Esophagus (tissue), 2 donors: ENCODE measurements at regions not wholly inside any gene's neighbourhood (a gene's known extent, or its start where the extent isn't known, plus 50 kb on each side); places are given as distances from the start of the nearest gene placed in this dataset.

Source experiments
- H3K27ac ChIP-seq, 2 donors: one replicate each; pipeline ENCODE4 v1.5.1; 2013; ENCODE audit warnings: low read depth in 2 of 2, mild to moderate bottlenecking in 2 of 2, inconsistent platforms in 1 of 2, low read length in 1 of 2, moderate library complexity in 1 of 2
- H3K27me3 ChIP-seq, 2 donors: one replicate each; pipeline ENCODE4 v1.6.1; 2013; ENCODE audit warnings: low read length in 2 of 2, control low read depth in 1 of 2, mild to moderate bottlenecking in 1 of 2; ENCODE audit not compliant: insufficient read depth in 2 of 2, control insufficient read depth in 1 of 2
- H3K36me3 ChIP-seq, 2 donors: one replicate each; pipeline ENCODE4 v1.6.1; 2013; ENCODE audit warnings: low read length in 1 of 2; ENCODE audit not compliant: control insufficient read depth in 2 of 2, insufficient read depth in 2 of 2
- H3K4me1 ChIP-seq, 2 donors: one replicate each; pipeline ENCODE4 v1.6.1; 2013; ENCODE audit warnings: low read length in 1 of 2; ENCODE audit not compliant: control insufficient read depth in 2 of 2, insufficient read depth in 2 of 2
- H3K4me3 ChIP-seq, 2 donors: one replicate each; pipeline ENCODE4 v1.5.1; 2013; ENCODE audit warnings: low read length in 2 of 2, mild to moderate bottlenecking in 2 of 2, low read depth in 1 of 2, moderate library complexity in 1 of 2
- H3K9me3 ChIP-seq, 2 donors: one replicate each; pipeline ENCODE4 v1.6.1; 2013; ENCODE audit warnings: mild to moderate bottlenecking in 2 of 2, low read depth in 1 of 2, low read length in 1 of 2, moderate library complexity in 1 of 2; ENCODE audit not compliant: control insufficient read depth in 2 of 2, insufficient read depth in 1 of 2
- WGBS, 2 donors: extraction: QIAGEN DNeasy Blood & Tissue Kit; methylation state at CpG; one replicate each; pipeline ENCODE4 v1.1.7; 2013; 5-methylcytosine and 5-hydroxymethylcytosine counted together
- donor health status: healthy with polysubstance abuse.
- donor health status: Bipolar disorder and iron deficiency.

DNA sequence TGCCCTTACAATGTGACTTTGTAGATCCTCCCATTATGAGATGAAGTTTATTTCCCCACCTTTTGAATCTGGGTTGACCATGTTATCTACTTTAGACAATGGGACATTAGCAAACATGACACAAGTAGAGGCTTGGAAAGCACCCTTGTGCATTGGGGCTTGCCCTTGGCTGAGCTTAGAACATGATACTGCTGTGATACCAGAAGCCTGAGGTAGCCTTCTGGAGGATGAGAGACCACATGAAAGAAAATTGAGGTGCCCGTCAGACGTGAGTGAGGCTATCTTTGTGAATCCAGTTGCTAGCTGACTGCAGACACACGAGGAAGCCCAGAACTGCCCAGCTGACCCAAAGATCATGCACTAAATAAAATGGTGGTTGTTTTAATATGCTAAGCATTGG is 341.2 kb downstream of the CYP26B1 start:
- Histone ChIP-seq H3K36me3 (no peaks in the 10 kb centered on the region), H3K27me3 (no peaks in the 10 kb centered on the region), H3K27ac (no peak overlapping the region), H3K4me1 (peaks cover 0 to 2% of the 10 kb centered on the region in 2 donors), H3K9me3 (no peaks in the 10 kb centered on the region), H3K4me3 (no peak overlapping the region)
- WGBS, 2 donors: 91 to 92% methylated on average over 3 of the region's 3 CpGs

DNA sequence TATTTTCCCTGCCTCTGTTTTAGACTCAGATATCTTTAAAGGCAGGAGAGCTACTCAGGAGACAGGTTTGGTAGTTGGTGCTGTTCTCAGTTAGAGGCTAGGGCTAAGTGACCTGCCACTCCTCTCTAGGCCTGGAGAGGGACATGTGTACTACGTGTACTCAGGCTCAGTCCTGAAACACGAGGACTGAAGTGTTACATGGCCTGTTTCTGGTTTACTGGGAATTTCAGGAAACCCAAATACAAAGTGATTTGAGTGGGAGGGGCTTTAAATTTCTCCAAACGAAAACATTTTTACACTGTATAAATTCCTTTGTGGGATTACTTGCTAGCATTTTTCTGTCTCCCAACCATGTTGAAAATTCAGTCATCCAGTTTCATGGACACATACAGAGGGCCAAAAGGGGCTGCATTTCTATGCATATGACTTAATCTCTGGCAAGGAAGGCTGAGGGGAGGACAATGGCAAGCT is 343.3 kb downstream of the CYP26B1 start:
- H3K9me3 ChIP-seq: no peaks in the 10 kb centered on the region
- no peaks in the 10 kb centered on the region for H3K36me3 ChIP-seq
- no peaks in the 10 kb centered on the region for H3K27me3 ChIP-seq
- no peak overlapping the region for H3K27ac ChIP-seq
- H3K4me3 ChIP-seq: no peak overlapping the region
- 56 to 61% methylated on average over 3 of the region's 3 CpGs for WGBS, 2 donors
- peaks cover 0 to 2% of the 10 kb centered on the region in 2 donors for H3K4me1 ChIP-seq

DNA sequence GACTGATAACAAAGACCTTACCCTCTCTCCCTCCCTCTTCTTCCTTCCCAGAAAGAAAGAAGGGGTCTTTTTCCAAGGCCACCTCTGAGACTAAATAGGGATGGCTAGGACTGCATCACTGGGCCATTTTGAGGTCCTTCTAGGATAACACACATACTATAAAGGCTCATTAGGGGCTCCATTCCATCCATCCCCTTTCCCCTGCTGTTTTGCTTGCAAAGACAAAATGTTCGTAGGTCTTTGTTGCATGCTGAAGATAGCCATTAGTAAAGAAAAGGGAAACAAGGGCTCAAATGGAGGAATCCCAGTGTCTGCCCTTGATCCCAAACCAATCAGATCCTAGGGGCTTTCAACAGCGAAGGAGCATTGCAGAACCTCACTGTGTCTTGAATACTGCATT is 344.3 kb downstream of the CYP26B1 start:
- WGBS, 2 donors: 82 to 88% methylated on average over 2 of the region's 2 CpGs
- Histone ChIP-seq H3K27ac (no peak overlapping the region), H3K4me1 (peaks cover 0 to 2% of the 10 kb centered on the region in 2 donors), H3K36me3 (no peaks in the 10 kb centered on the region), H3K9me3 (no peaks in the 10 kb centered on the region), H3K4me3 (no peak overlapping the region), H3K27me3 (no peaks in the 10 kb centered on the region)

DNA sequence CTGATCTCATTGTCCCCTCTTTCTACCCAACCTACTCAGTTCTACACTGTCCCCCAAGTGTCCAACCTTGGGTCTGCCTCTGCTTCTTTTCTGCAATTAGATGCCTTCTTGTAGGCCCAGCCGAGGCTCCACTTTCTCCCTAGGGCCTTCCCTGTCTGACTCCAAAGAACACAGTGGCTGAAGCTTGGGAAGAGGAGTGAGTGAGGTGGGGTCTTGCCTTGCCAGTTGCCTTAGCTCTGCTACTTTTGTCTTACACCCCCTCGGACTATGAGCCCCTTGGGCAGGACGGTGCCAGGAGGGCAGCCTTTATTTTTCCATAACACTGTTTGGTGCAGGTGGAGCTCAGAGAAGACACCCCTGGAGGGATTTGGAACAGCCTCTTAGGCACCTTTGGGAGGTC is 345.1 kb downstream of the CYP26B1 start:
- Histone ChIP-seq H3K9me3 (no peaks in the 10 kb centered on the region), H3K4me1 (peaks cover 0 to 2% of the 10 kb centered on the region in 2 donors)
- WGBS, 2 donors: 91% methylated on average over 3 of the region's 3 CpGs

DNA sequence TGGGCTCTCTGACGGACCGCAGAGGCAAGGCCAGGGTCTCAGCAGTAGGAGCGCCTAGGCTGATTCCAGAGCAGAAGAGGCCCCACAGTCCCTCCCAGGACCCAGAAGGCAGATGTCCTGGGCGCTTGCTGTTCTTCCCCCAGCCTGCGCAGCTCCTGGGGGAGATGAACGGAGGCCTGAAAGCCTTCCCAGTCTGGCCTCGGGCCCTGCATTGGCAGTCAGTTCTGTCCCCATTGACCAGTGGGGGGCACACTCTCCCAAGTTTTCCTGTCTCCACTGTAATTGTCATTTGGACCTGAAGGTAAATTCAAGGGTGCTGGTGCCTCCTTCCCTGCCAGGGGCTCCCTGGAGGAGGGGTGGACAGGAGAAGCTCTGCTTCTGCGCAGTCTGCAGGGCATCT is 345.7 kb downstream of the CYP26B1 start:
- Histone ChIP-seq H3K36me3 (no peaks in the 10 kb centered on the region), H3K9me3 (no peaks in the 10 kb centered on the region), H3K4me3 (no peak overlapping the region), H3K27ac (no peak overlapping the region), H3K27me3 (no peaks in the 10 kb centered on the region), H3K4me1 (peaks cover 0 to 2% of the 10 kb centered on the region in 2 donors)
- WGBS, 2 donors: 70 to 73% methylated on average over 8 of the region's 8 CpGs

More for the DNA sequence above, 345.1 kb downstream of the CYP26B1 start:
- Histone ChIP-seq H3K27ac (no peak overlapping the region), H3K4me3 (no peak overlapping the region), H3K27me3 (no peaks in the 10 kb centered on the region), H3K36me3 (no peaks in the 10 kb centered on the region)

DNA sequence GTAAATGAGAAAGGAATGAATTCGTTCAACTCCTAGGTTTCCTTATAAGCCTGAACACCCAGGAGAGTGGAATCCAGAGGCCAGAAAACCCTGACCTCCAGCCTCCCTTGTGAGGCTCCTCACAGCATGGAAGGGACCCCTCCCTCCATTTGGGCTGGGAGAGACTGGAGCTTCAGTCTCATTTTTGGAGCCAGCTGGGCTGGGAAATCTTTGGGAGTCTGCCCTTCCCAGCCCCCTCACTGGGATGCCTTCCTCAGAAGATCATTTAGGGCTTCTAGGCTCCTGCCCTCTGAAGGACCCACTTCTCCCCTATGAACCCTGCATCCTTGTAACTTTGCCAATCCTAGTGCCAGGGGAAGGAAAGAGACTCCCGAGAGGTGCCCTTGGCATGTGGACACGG is 346.1 kb downstream of the CYP26B1 start:
- Histone ChIP-seq H3K27ac (no peak overlapping the region), H3K27me3 (no peaks in the 10 kb centered on the region), H3K4me1 (peaks cover 0 to 2% of the 10 kb centered on the region in 2 donors), H3K4me3 (no peak overlapping the region), H3K9me3 (no peaks in the 10 kb centered on the region), H3K36me3 (no peaks in the 10 kb centered on the region)
- WGBS, 2 donors: 65 to 75% methylated on average over 3 of the region's 3 CpGs

DNA sequence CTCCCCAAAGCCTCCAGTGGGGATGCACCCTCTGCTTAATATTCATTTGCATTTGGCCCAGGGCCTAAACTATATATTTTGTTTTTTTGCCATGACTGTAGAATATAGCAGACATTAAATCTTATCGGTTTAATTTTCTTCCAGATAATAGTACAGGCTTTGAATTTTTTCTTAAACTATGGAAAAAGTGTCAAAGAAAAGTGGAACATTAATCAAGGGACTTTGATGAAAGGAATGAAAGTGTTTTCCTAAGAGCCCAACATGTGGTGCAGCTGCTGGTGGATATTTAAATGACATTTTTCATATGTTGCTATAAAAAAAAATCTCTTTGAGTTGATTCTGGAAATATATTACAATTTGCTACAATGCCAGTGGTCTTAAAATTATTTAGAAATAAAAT is 346.8 kb downstream of the CYP26B1 start:
- Histone ChIP-seq H3K4me3 (no peak overlapping the region), H3K27me3 (no peaks in the 10 kb centered on the region), H3K9me3 (no peaks in the 10 kb centered on the region), H3K4me1 (peaks cover 0 to 2% of the 10 kb centered on the region in 2 donors), H3K36me3 (no peaks in the 10 kb centered on the region), H3K27ac (no peak overlapping the region)
- WGBS, 2 donors: 86 to 88% methylated on average over 1 of the region's 1 CpG

DNA sequence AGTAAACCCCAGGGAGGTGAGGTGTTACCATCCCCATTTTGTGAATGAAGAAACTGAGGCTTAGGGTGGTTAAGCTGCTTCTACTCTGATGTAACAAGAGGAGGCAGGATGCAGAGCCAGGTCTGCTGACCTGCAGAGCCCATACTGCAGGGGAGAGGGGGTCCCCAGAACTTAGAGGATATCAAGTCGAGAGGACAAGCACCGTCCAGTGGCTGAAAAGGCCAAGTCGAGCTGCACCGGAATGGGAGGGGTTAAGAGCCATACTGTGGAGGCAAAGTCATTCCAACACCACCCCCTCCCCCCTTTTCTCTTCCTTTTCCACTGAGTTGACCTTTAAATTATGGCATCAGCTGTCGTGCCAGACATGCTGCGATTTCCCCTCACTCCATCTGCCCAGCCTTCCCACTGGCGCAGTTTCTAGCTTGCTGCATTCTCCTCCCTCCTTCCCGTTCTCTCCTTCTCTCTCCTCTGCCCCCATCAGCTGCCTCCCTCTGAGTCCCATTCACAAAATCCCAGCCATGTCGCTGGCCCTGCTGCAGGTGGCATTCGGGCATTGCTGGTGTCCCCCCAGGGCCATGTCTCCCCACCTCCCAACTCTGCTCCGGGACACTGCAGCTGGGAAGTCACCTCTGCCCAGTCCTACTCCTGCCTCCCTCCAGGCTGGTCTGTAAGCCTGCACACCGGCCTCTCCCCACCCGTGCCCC is 346.9 kb downstream of the DYSF start:
- H3K9me3 ChIP-seq: no peaks in the 10 kb centered on the region
- H3K36me3 ChIP-seq: no peaks in the 10 kb centered on the region
- H3K4me3 ChIP-seq: no peak overlapping the region
- WGBS, 2 donors: 73 to 76% methylated on average over 13 of the region's 13 CpGs
- H3K27me3 ChIP-seq: no peaks in the 10 kb centered on the region
- peaks cover 0 to 2% of the 10 kb centered on the region in 2 donors for H3K4me1 ChIP-seq
- no peak overlapping the region for H3K27ac ChIP-seq

DNA sequence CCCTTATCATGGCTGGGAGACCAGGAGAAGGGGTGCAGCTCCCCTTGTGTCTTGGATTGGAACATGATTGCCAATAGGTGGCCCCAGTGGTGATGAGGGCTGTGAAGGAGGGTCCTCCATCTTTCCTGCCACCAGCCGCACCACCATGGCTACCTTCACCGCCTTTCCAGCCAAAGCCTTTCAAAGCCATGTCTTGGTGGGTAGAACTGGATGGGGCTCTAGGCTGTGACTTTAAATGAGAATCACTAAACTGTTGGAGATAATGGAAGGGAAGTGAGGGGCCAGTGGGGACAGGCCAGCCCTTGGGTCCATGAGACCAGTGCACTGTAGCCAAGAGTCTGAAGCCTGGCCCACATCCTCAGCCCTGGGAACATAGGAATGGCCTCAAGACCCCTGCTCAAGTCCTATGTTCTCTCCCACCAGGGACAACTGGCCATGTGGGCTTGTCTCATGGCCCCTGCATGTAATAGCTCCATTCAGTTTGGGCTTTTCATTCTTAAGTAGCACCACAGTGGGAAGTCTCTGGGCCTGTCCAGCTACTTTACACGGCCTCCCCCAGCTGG is 345.7 kb downstream of the DYSF start:
- H3K27me3 ChIP-seq: no peaks in the 10 kb centered on the region
- no peak overlapping the region for H3K27ac ChIP-seq
- no peaks in the 10 kb centered on the region for H3K36me3 ChIP-seq
- peaks cover 0 to 2% of the 10 kb centered on the region in 2 donors for H3K4me1 ChIP-seq
- WGBS, 2 donors: 95 to 96% methylated on average over 3 of the region's 3 CpGs
- H3K4me3 ChIP-seq: no peak overlapping the region
- no peaks in the 10 kb centered on the region for H3K9me3 ChIP-seq
